ENCODE measurements at regions not wholly inside any gene's neighbourhood (a gene's known extent, or its start where the extent isn't known, plus 50 kb on each side); places are given as distances from the start of the nearest gene placed in this dataset.

- TF ChIP-seq CTCF (IDR thresholded peaks at IDR 0.05; ENCODE audit: low read depth, low read length), result no peak
- no peak for DNase-seq (ENCODE audit: low read depth in 2 of 2)
- no peak overlapping the region for H3K4me3 ChIP-seq (replicated peaks in 1 of 2; ENCODE audit: low read depth in 2 of 2, low read length in 2 of 2)
These were observed 68.8 kb upstream of the PRNP start for GRCh38 chr20:4617484-4617883.

GRCh38 chr20:4617019-4617418 lies 69.2 kb upstream of the PRNP start:
- TF ChIP-seq CTCF (IDR thresholded peaks at IDR 0.05; ENCODE audit: low read depth, low read length), result no peak
- DNase-seq (ENCODE audit: low read depth in 2 of 2), result no peak
- no peak overlapping the region for H3K4me3 ChIP-seq (replicated peaks in 1 of 2; ENCODE audit: low read depth in 2 of 2, low read length in 2 of 2)

GRCh38 chr20:4613718-4614620 lies 72.3 kb upstream of the PRNP start:
- DNase-seq (ENCODE audit: low read depth in 2 of 2), result peak; percentile 61 to 72
- H3K4me3 ChIP-seq (replicated peaks in 1 of 2; ENCODE audit: low read depth in 2 of 2, low read length in 2 of 2), result no peak overlapping the region

GRCh38 chr20:4613184-4613583 lies 73.1 kb upstream of the PRNP start:
- no peak overlapping the region for H3K4me3 ChIP-seq (replicated peaks in 1 of 2; ENCODE audit: low read depth in 2 of 2, low read length in 2 of 2)
- TF ChIP-seq CTCF (IDR thresholded peaks at IDR 0.05; ENCODE audit: low read depth, low read length), result no peak
- DNase-seq (ENCODE audit: low read depth in 2 of 2), result no peak

More at GRCh38 chr20:4613718-4614620, 72.3 kb upstream of the PRNP start:
- TF ChIP-seq CTCF (IDR thresholded peaks at IDR 0.05; ENCODE audit: low read depth, low read length), result peak; percentile 43

- no peak overlapping the region for H3K4me3 ChIP-seq (replicated peaks in 1 of 2; ENCODE audit: low read depth in 2 of 2, low read length in 2 of 2)
- TF ChIP-seq CTCF (IDR thresholded peaks at IDR 0.05; ENCODE audit: low read depth, low read length), result no peak
- DNase-seq (ENCODE audit: low read depth in 2 of 2), result no peak
These were observed 75.4 kb upstream of the PRNP start for GRCh38 chr20:4610871-4611270.

- no peak for TF ChIP-seq CTCF (IDR thresholded peaks at IDR 0.05; ENCODE audit: low read depth, low read length)
- H3K4me3 ChIP-seq (replicated peaks in 1 of 2; ENCODE audit: low read depth in 2 of 2, low read length in 2 of 2), result no peak overlapping the region
- no peak for DNase-seq (ENCODE audit: low read depth in 2 of 2)
These were observed 76.7 kb upstream of the PRNP start for GRCh38 chr20:4609511-4609910.
